DMS 273 (cell line): ENCODE measurements at regions not wholly inside any gene's neighbourhood (a gene's known extent, or its start where the extent isn't known, plus 50 kb on each side); places are given as distances from the start of the nearest gene placed in this dataset.

Experiments
- DNase-seq: peaks from one replicate; lab custom pipeline; 2025; ENCODE audit not compliant: unreplicated experiment; lab: John Stamatoyannopoulos, UW

DNA sequence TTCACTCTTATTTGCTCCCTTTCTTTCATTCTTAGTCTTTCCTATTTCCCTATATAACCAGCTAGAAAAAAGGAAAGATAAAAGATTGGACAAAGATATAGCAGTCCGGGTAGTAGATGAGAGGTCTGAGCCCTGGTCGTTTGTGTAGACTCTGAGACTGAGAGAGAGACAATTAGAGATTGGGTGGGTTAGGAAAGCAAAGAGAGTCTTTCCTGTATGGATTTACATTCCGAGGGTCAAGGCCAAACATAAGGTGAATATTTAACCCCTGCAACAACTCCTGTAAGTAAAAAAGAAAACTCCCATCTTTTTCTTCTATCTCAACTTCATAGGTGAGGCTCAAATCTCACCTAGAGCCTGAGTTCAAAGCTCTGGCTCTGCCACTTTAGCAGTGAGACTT, 218.0 kb upstream of the FGGY start:
- no peak for DNase-seq

DNA sequence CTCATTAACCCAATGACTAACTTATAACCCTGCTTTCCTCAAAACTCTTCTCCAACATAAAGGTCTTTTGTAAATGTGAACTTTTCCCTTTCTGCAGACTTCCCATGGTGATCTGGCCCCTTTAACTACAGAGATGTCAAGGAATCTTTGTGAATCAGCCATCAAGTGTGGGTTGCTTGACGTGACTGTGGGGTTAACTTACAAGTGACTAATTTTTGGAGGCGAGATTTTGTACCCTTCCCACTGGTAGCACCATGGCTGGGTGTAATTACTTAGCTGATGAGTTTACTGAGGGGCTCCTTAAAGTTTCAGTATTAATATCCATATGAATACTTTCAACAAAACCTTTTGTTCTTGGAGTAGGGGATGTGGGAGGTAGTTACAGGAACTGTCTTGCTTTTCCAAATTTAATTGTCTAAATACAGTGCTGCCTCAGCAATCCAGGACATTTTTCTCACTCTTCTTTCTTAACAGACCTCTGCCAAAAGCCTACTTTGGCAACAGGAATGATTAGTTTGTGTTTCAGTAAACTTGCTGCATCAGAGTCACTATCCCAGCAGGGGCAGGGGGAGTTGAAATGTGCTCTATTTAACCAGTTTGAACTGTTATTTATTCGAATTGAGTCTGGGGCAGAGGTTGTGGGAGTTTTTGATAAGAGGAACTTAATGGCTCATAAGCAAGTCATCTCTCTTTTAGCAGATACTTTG, 217.3 kb upstream of the FGGY start:
- DNase-seq = no peak

GRCh38 chr1:59081181-59081580, 215.7 kb upstream of the FGGY start:
- DNase-seq = no peak

DNA sequence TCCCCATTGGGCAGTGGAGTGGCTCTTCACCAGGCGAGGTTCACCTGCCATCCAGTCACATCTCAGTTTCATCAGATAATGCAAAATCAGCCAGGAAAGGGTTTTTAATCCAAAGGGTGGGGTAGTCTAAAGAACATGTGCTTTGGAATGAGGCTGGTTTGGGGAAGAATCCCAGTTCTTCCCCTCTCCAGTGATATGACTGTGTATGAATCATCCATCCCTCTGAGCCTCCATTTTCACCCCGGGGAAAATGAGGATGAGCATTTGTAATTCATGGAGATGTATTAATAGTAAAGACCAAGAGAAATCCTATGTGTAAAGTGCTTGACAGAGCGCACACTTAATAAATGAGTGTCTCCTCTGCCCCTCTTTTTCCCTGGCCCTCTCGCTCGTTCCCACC, 215.1 kb upstream of the FGGY start:
- DNase-seq = no peak

DNA sequence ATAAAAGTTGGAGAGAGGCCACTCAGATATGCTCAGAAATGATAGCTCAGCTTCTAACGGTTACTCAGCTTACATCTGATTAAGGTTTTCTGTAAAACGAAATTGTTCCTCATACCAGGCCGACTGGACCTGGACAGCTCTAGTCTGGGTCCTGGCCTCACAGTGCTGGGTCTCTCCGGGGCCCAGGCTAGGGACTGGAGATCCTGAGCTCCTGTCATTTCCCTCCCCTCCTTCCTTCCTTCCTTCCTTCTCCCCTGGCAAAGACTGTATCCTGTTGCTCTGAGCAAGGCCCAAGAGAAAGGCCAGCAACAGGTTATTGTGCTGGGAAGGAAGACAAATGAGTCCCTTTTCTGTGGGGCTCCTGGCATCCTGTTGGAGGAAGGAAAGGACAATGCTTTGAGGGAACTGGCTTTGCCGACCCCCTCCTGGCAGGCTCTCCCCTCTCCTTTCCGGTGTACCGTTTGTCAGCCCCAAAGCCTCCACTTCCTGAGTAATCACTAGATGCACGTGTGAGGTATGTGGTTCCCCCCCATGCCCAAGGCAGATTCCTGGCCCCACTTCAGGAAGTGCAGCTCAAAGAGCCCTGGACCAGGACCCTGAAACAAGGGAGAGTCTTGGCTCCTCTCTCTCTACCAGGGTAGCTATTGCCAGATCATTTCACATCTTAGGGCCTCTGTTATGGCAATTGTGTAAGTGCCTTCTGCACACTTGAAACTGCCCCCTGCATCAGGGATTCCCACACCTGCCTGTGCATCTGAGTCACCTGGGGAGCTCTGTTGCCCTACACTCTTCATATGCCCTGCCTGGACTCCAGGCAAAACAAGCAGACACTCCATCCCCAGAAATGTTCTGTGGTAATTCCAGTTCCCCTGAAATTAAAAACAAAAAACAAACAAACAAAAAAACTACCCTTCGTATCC, 212.7 kb upstream of the FGGY start:
- DNase-seq = no peak

GRCh38 chr1:59085101-59085500, 211.8 kb upstream of the FGGY start:
- DNase-seq = no peak

DNA sequence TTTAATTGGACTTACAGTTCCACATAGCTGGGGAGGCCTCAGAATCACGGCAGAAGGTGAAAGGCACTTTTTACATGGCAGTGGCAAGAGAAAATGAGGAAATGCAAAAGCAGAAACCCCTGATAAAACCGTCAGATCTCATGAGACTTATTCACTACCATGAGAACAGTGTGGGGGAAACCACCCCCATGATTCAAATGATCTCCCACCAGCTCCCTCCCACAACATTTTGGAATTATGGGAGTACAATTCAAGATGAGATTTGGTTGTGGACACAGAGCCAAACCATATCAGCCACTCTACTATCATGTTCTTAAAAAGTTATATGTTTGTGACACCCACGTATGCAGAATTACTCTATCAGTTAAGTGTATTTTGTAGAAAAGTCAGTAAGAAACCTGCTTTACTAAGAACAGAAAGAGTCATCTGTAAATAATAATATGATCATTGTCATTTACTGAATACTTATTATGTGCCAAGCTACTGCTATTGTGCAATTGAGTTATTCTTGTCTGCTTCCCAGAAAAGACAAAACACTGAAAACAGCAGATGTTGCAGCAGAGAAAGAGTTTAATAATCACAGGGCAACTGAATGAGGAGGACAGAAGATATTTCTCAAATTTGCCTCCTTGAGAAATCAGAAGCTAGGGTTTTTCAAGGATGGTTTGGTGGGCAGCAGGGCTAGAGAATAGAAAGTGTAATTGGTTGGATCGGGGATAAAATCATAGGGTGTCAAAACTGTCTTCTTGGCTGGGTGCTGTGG, 207.7 kb upstream of the FGGY start:
- no peak for DNase-seq

- DNase-seq = peak; percentile 34
Measured at GRCh38 chr1:59089922-59090457, 206.9 kb upstream of the FGGY start.

DNA sequence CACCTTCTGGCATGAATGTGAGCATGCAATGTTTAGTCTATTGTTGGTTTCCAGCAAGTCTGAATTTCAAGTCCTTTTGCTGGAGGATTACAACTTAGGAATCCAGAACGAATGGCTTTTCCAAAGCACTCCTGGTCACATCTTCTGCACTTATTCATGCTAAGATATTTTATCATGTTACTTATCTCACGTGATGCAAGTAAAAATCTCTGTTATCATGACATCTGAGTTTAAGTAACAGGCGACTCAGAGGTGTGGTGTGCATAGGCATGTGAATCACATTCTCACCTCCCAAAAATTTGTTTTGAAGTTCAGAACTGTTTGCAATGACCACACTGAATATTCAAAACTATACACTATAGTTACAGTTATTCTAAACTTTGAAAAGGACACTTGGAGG, 204.8 kb upstream of the FGGY start:
- no peak for DNase-seq

DNA sequence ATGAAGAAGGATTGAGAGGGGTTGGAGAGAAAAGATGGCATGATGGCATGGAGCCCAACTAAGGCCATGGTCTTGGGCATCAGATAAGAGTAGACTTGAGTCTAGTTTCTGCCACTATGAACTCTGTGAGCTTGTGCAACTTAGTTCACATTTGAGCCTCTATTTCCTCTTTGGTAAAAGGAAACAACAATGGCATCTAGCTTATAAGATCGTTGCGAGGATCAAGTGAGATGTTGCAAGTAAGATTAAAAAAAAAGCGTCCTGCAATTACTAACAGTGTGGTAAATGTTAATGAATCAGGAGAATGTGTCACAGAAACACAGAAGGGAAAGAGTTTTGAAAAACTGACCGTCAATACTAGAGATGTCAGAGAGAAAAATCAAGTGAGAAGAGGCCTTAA, 202.9 kb upstream of the FGGY start:
- DNase-seq = no peak

- no peak for DNase-seq
Measured at GRCh38 chr1:59096501-59096900, 200.4 kb upstream of the FGGY start.

DNA sequence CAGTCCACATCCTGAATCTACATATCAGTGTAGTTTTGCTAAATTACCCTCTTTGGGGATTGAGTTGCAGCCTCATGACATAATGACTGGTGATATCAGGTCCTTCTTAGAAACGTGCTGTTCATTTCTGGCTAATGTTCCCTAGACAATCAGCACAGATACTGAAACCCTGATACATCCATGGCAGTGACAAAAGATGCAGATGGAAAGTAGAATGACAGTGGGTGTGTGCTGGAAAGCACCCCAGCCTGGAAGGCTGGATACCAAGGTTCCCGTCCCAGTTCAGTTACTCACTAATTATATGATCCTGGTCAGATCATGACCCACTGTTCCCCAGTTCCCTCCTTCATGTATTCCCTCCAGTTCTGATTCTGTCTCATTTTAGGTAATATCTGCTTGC, 198.2 kb upstream of the FGGY start:
- no peak for DNase-seq

- DNase-seq = no peak
Measured at GRCh38 chr1:59100708-59101374, 196.1 kb upstream of the FGGY start.

- DNase-seq = no peak
Measured at GRCh38 chr1:59101518-59101917, 195.4 kb upstream of the FGGY start.

DNA sequence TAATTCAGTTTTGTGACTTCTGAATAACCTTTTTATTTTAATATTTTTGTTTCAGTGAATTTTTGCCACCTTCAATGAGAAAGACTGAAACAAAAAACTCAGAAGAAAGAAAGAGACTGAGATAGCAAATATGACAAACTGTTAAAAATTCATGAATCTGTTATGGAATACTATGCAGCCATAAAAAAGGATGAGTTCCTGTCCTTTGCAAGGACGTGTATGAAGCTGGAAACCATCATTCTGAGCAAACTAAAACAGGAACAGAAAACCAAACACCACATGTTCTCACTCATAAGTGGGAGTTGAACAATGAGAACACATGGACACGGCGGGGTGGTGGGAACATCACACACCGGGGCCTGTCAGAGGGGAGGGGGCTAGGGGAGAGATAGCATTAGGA, 193.4 kb upstream of the FGGY start:
- DNase-seq = no peak

DNA sequence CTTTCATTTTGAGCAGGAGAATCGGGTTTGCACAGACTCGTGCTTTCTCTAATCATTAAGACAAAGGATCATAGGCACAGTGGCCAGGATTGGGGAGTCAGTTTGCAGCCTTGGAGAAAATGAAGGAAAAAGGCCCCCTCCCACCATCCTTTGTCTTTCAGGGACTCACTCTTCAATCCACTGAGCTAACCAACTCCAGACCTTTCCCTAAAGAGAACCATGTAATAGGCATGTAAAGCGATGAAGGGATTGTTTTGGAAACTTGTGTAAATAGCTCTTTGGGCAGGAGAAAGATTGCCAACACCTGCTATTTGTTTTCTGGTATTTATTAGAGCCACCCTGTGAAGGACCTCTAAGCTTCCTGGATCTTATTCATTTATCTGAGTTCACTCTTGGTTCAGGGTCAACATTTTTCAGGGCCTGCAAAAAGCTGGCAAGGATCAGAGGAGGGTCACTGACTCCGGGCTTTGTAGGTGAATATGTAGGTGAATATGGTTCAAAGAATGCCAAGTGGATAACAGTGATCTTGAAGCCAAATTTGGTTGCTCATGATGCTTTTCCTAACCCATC, 192.6 kb upstream of the FGGY start:
- DNase-seq = no peak

DNA sequence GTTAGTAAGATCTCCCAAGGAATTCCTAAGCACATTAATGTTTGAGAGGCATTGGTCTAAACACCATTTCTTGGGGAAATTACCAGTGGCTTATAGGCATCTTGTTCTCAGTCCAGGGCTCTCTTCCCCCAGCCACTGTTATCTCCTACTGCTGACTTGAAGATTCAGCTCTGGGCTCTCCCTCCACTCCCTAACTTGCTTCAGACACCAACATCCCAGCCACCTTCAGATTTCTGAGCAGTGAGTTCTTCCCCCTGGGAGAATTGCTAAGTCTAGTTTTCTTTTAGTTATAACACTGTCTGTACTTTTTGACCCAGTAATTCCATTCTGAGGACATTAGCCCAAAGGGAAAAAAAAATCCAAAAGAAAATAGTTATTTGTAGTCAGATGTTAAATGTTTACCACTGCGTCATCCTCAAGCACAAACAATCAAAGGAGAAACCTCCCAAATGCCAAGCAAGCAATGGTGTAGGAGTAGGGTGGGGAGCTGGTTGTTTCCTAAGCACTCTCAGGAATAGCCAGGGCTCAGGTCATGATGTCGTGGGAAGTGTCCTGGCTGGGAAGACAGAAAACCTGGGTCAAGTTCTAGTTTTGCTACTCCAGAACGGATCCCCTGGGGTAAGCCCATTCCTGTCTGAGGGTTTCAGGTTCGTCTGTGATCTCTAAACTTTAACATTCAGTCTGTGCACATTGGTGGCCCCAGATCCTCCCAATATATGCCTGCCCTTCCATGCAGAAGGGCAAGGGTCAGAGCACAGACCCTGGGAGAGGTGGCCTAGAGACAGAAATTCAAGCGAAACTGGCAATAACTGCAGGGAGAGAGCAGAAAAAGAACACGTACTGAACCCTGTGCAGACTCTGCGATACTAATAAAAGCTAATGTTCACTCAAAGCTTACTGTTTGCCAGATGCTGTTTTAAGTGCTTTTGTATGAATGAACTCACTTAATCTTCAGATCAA, 191.1 kb upstream of the FGGY start:
- peak; percentile 16 for DNase-seq

DNA sequence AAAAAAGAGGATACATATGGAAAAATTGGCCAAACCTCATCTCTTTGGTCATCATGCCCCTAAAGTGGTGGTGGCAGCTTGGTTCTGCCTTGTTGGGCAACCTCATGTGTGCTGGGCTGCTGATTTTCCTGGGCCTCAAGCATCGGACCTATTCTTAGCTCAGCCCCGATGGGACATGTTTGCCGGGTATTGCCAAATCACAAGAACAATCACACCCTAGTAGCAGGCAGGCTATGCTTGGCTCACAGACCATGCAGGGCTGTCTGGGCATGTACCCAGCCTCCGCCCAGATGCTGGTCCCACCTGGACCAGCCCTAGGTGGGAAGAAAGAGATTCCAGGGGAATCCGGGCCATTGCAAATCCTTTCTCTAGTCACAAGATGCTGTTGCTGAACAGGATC, 189.4 kb upstream of the FGGY start:
- DNase-seq = peak; percentile 94

DNA sequence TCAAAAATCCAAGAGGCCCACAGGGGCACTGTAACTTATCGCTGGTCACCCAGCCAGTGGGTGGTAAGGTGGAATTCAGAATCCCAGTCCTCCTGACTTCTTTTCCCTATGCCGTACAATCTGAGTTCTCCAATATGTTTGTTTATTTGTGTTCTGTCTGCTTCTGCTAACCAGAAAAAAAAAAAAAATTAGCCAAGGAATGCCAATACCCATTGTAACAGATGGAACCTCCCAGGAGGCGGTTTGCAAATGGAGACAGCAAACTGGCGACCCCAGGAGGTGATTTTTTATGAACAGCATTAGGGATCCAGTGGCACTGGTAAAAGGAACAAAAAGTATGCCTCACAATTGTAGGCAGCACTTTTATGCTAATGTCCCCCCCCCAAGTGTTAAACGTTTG, 189.0 kb upstream of the FGGY start:
- DNase-seq = peak; percentile 92
